Nephron progenitor cell (in vitro differentiated cells): ENCODE measurements at regions not wholly inside any gene's neighbourhood (a gene's known extent, or its start where the extent isn't known, plus 50 kb on each side); places are given as distances from the start of the nearest gene placed in this dataset.

Experiments
- DNase-seq: peaks from one replicate; pipeline ENCODE4 v3.0.0; 2021
- H3K27ac Mint-ChIP-seq: 2 replicates; pipeline ENCODE4 v1.8.0; 2021; ENCODE audit warnings: mild to moderate bottlenecking, moderate library complexity, mixed read lengths
- H3K27me3 Mint-ChIP-seq: 2 replicates; pipeline ENCODE4 v1.8.0; 2021; ENCODE audit warnings: mild to moderate bottlenecking, low read depth, mixed read lengths; ENCODE audit not compliant: poor library complexity
- H3K36me3 Mint-ChIP-seq: 2 replicates; pipeline ENCODE4 v1.8.0; 2021; ENCODE audit warnings: low read depth, mixed read lengths
- H3K4me1 Mint-ChIP-seq: 2 replicates; pipeline ENCODE4 v1.8.0; 2021; ENCODE audit warnings: mixed read lengths
- H3K4me3 Mint-ChIP-seq: 2 replicates; pipeline ENCODE4 v1.8.0; 2021; ENCODE audit warnings: mild to moderate bottlenecking, moderate library complexity, mixed read lengths
- H3K9me3 Mint-ChIP-seq: 2 replicates; pipeline ENCODE4 v1.8.0; 2021; ENCODE audit warnings: mild to moderate bottlenecking, moderate library complexity, mixed read lengths
- CTCF ChIP-seq: fragments of 200-600 bp; sonication (generic); IDR thresholded peaks from 2 replicates; pipeline ENCODE4 v1.5.0; 2021; ENCODE audit warnings: antibody characterized with exemption

GRCh38 chr5:73318308-73318719, 130.3 kb downstream of the FOXD1 start:
- H3K27me3 Mint-ChIP-seq = peaks cover 23% of the 10 kb centered on the region
- TF ChIP-seq CTCF = no peak
- no peak overlapping the region for H3K27ac Mint-ChIP-seq
- H3K9me3 Mint-ChIP-seq = peaks cover 3% of the 10 kb centered on the region
- no peak overlapping the region for H3K4me3 Mint-ChIP-seq
- no peaks in the 10 kb centered on the region for H3K36me3 Mint-ChIP-seq
- no peak for DNase-seq
- H3K4me1 Mint-ChIP-seq = peaks cover 11% of the 10 kb centered on the region

DNA sequence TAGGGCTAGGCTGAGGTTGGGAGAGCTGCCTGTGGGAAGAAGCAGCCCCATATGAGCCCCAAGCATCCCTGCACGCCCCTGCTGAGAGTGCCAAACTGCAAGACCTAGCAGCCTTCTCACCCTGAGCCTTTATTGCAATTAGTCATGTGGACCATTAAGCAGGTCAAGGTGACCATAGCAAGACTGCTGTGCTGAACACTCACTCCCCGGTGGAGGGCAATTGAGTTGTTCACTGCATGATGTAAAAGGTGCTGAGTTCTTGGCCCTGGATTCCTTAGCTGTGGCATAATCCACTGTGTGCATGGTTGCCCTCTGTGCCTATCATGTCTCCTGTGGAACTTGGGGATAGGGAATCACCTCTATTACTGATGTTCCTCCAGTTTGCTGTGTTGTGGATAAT, 131.1 kb downstream of the FOXD1 start:
- no peak overlapping the region for H3K4me3 Mint-ChIP-seq
- peaks cover 14% of the 10 kb centered on the region for H3K4me1 Mint-ChIP-seq
- DNase-seq = no peak
- H3K36me3 Mint-ChIP-seq = no peaks in the 10 kb centered on the region
- peaks cover 3% of the 10 kb centered on the region for H3K9me3 Mint-ChIP-seq
- H3K27ac Mint-ChIP-seq = no peak overlapping the region
- TF ChIP-seq CTCF = no peak
- peaks cover 31% of the 10 kb centered on the region for H3K27me3 Mint-ChIP-seq

DNA sequence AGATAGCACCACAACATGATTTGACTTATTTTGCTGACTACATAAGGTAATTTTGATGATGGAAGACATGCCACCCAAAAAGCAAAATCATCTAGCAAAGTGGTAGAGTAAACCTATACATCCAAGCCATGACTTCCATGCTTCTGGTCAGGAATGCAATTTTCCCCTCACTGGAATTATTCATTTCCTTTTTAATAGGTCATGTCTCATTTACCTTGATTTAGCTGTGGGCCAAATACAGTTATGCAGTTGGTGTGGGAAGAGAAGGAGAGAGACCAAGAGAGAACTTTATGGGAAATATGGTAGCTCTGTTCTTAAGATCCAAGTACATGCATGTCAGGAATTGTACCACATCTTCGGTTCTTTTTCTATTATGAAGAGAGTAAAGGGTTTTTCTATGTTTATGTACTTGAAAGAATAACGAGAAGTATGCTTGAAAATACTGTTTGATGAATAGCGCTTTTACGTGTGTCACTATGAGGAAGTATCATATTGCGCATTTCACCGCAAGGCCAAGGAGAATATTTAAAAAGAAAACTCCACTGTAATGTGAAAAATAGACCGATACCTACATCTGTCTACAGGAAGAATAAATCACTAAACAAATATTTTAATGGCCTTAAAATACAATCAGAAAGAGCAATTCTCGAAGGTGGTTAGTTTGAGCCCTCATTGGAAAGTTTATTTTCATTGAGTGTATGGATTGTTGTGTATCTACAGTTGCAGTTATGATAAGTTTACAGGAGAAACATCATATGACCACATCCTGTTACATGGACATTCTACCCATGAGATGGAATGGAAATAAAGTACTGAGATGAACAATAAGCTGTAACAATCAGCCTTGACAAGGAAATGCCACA, 134.0 kb downstream of the FOXD1 start:
- H3K9me3 Mint-ChIP-seq = peaks cover 3% of the 10 kb centered on the region
- no peak overlapping the region for H3K27ac Mint-ChIP-seq
- DNase-seq = no peak
- peaks cover 29% of the 10 kb centered on the region for H3K4me1 Mint-ChIP-seq
- TF ChIP-seq CTCF = no peak
- H3K36me3 Mint-ChIP-seq = no peaks in the 10 kb centered on the region
- no peak overlapping the region for H3K4me3 Mint-ChIP-seq
- H3K27me3 Mint-ChIP-seq = peaks cover 49% of the 10 kb centered on the region

GRCh38 chr5:73312872-73313510, 135.6 kb downstream of the FOXD1 start:
- TF ChIP-seq CTCF = no peak
- Mint-ChIP-seq H3K27me3 (peaks cover 48% of the 10 kb centered on the region), H3K9me3 (no peaks in the 10 kb centered on the region), H3K27ac (no peak overlapping the region), H3K4me1 (peaks cover 38% of the 10 kb centered on the region), H3K36me3 (no peaks in the 10 kb centered on the region), H3K4me3 (no peak overlapping the region)
- DNase-seq = no peak

DNA sequence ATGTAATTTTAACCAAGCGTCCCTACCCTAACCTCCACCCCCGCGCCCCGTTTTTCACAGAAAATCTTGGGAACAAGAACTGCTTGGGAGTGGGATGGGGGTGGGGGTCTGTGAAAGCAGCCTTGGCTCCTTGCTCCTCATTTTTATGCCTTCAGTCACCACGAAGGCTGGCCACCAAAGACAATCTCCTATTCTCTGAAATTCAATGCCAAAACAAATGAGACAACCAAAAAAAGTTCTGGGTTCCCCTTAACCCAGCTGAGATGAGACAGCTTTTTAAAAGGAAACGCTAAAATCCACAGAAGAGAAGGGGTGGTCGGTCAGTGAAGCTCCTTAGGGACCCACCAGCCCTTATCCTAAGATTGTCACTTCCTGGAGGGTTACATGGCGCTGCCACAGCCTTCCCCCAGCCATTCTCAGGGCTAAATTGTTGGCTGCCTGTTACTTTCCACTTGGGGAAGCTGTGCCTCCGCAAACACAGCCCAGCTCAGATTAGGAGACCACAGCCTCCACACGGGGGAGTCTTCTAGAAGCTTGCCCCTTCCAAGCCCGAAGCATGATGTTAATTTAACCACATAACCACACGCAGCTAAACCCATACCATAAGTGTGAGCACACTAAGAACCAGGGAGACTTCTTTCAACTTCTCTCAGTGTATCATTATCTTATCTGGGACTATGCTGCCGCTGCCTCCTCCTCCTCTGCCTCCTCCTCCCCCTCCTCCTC, 136.3 kb downstream of the FOXD1 start:
- no peak for TF ChIP-seq CTCF
- peaks cover 45% of the 10 kb centered on the region for H3K4me1 Mint-ChIP-seq
- no peaks in the 10 kb centered on the region for H3K36me3 Mint-ChIP-seq
- DNase-seq = no peak
- H3K4me3 Mint-ChIP-seq = peak overlapping the region; percentile 34
- H3K27ac Mint-ChIP-seq = no peak overlapping the region
- peaks cover 53% of the 10 kb centered on the region for H3K27me3 Mint-ChIP-seq
- no peaks in the 10 kb centered on the region for H3K9me3 Mint-ChIP-seq
